Osteocyte (in vitro differentiated cells): ENCODE measurements at regions not wholly inside any gene's neighbourhood (a gene's known extent, or its start where the extent isn't known, plus 50 kb on each side); places are given as distances from the start of the nearest gene placed in this dataset.

Source experiments
- DNase-seq: peaks from one replicate; pipeline ENCODE4 v3.0.0; 2021; ENCODE audit warnings: mixed read lengths; ENCODE audit not compliant: unreplicated experiment; ENCODE audit errors: extremely low spot score
- H3K27ac Mint-ChIP-seq: one replicate; pipeline ENCODE4 v1.8.0; 2021; ENCODE audit warnings: mild to moderate bottlenecking, mixed read lengths; ENCODE audit not compliant: unreplicated experiment
- H3K27me3 Mint-ChIP-seq: one replicate; pipeline ENCODE4 v1.8.0; 2021; ENCODE audit warnings: mixed read lengths; ENCODE audit not compliant: unreplicated experiment
- H3K36me3 Mint-ChIP-seq: one replicate; pipeline ENCODE4 v1.8.0; 2021; ENCODE audit warnings: mixed read lengths; ENCODE audit not compliant: unreplicated experiment
- H3K4me1 Mint-ChIP-seq: one replicate; pipeline ENCODE4 v1.8.0; 2021; ENCODE audit warnings: mixed read lengths; ENCODE audit not compliant: unreplicated experiment
- H3K4me3 Mint-ChIP-seq: one replicate; pipeline ENCODE4 v1.8.0; 2021; ENCODE audit warnings: mild to moderate bottlenecking, moderate library complexity, mixed read lengths; ENCODE audit not compliant: unreplicated experiment
- H3K9me3 Mint-ChIP-seq: one replicate; pipeline ENCODE4 v1.8.0; 2021; ENCODE audit warnings: mixed read lengths; ENCODE audit not compliant: unreplicated experiment
- CTCF ChIP-seq: fragments of 200-600 bp; sonication (generic); IDR thresholded peaks from 2 replicates; pipeline ENCODE4 v1.5.0; 2021; ENCODE audit warnings: antibody characterized with exemption, mild to moderate bottlenecking, moderate library complexity

- no peak overlapping the region for H3K4me3 Mint-ChIP-seq
- no peak for DNase-seq
- H3K27me3 Mint-ChIP-seq: no peaks in the 10 kb centered on the region
- H3K4me1 Mint-ChIP-seq: peaks cover 7% of the 10 kb centered on the region
- H3K9me3 Mint-ChIP-seq: peaks cover 6% of the 10 kb centered on the region
- H3K27ac Mint-ChIP-seq: no peak overlapping the region
- H3K36me3 Mint-ChIP-seq: peaks cover 4% of the 10 kb centered on the region
- TF ChIP-seq CTCF: peak; percentile 48
Measured at GRCh38 chr18:41532344-41533086, 422.5 kb upstream of the PIK3C3 start.

- Mint-ChIP-seq H3K4me3 (no peak overlapping the region), H3K36me3 (no peaks in the 10 kb centered on the region), H3K27ac (no peak overlapping the region), H3K27me3 (no peaks in the 10 kb centered on the region), H3K4me1 (peaks cover 7% of the 10 kb centered on the region), H3K9me3 (peaks cover 7% of the 10 kb centered on the region)
- DNase-seq: no peak
- TF ChIP-seq CTCF: no peak
Measured at GRCh38 chr18:41530970-41531369, 424.1 kb upstream of the PIK3C3 start.

GRCh38 chr18:41529093-41529492, 425.9 kb upstream of the PIK3C3 start:
- Mint-ChIP-seq H3K4me1 (peaks cover 7% of the 10 kb centered on the region), H3K9me3 (peaks cover 7% of the 10 kb centered on the region), H3K27me3 (no peaks in the 10 kb centered on the region), H3K36me3 (no peaks in the 10 kb centered on the region), H3K4me3 (no peak overlapping the region), H3K27ac (no peak overlapping the region)
- no peak for DNase-seq
- TF ChIP-seq CTCF: no peak

- H3K9me3 Mint-ChIP-seq: peaks cover 7% of the 10 kb centered on the region
Measured at GRCh38 chr18:41526054-41526453, 429.0 kb upstream of the PIK3C3 start.

More at GRCh38 chr18:41526054-41526453, 429.0 kb upstream of the PIK3C3 start:
- no peak overlapping the region for H3K4me3 Mint-ChIP-seq
- DNase-seq: no peak
- no peaks in the 10 kb centered on the region for H3K36me3 Mint-ChIP-seq
- no peaks in the 10 kb centered on the region for H3K27me3 Mint-ChIP-seq
- no peak overlapping the region for H3K27ac Mint-ChIP-seq
- peaks cover 6% of the 10 kb centered on the region for H3K4me1 Mint-ChIP-seq
- no peak for TF ChIP-seq CTCF
